Mammary epithelial cell (primary cell): ENCODE measurements at regions not wholly inside any gene's neighbourhood (a gene's known extent, or its start where the extent isn't known, plus 50 kb on each side); places are given as distances from the start of the nearest gene placed in this dataset.

ENCODE experiments used
- CTCF ChIP-seq, 2 donors: IDR thresholded peaks in 1 of 2; conservative IDR thresholded peaks in 1 of 2; 2 replicates each; pipeline ENCODE4 v1.5.1; 2011 to 2012; ENCODE audit warnings: inconsistent platforms in 2 of 2, low read length in 2 of 2, mild to moderate bottlenecking in 2 of 2, control low read depth in 1 of 2, low read depth in 1 of 2; ENCODE audit not compliant: insufficient read depth in 1 of 2; ENCODE audit errors: extremely low read depth in 1 of 2
- EZH2 ChIP-seq: IDR thresholded peaks from 2 replicates; pipeline ENCODE4 v1.6.1; 2012; ENCODE audit warnings: low read length, inconsistent platforms, borderline replicate concordance

GRCh38 chr6:134375220-134375580, 57.3 kb upstream of the SGK1 start:
- TF ChIP-seq CTCF (conservative IDR thresholded peaks at IDR 0.05 in 1 of 2, IDR thresholded peaks at IDR 0.05 in 1 of 2; ENCODE audit: extremely low read depth in 1 of 2, insufficient read depth in 1 of 2, low read depth in 1 of 2, low read length in 2 of 2) (no peak), EZH2 (no peak)
